AG20443 (cell line): ENCODE measurements at regions not wholly inside any gene's neighbourhood (a gene's known extent, or its start where the extent isn't known, plus 50 kb on each side); places are given as distances from the start of the nearest gene placed in this dataset.

ENCODE experiments used
- DNase-seq: peaks from one replicate; pipeline ENCODE4 v3.0.0; 2012; ENCODE audit warnings: low spot score, mixed read lengths

GRCh38 chr14:53896726-53897125, 59.9 kb downstream of the BMP4 start:
- no peak for DNase-seq

GRCh38 chr14:53894456-53894855, 62.2 kb downstream of the BMP4 start:
- DNase-seq, result peak; percentile 58

GRCh38 chr14:53893374-53893773, 63.3 kb downstream of the BMP4 start:
- no peak for DNase-seq

- DNase-seq, result no peak
These were observed 66.0 kb downstream of the BMP4 start for GRCh38 chr14:53890611-53891101.

- DNase-seq, result no peak
These were observed 67.9 kb downstream of the BMP4 start for GRCh38 chr14:53888535-53889386.

- DNase-seq, result no peak
These were observed 71.4 kb downstream of the BMP4 start for GRCh38 chr14:53885136-53885640.

GRCh38 chr14:53884601-53885000, 72.0 kb downstream of the BMP4 start:
- no peak for DNase-seq

- DNase-seq, result no peak
These were observed 72.9 kb downstream of the BMP4 start for GRCh38 chr14:53883739-53884138.

- DNase-seq, result no peak
These were observed 73.9 kb downstream of the BMP4 start for GRCh38 chr14:53882684-53883083.

- no peak for DNase-seq
These were observed 74.7 kb downstream of the BMP4 start for GRCh38 chr14:53881921-53882320.

GRCh38 chr14:53881161-53881871, 75.3 kb downstream of the BMP4 start:
- DNase-seq, result no peak

- no peak for DNase-seq
These were observed 75.9 kb downstream of the BMP4 start for GRCh38 chr14:53880761-53881160.

GRCh38 chr14:53879747-53880146, 76.9 kb downstream of the BMP4 start:
- no peak for DNase-seq

- DNase-seq, result no peak
These were observed 77.5 kb downstream of the BMP4 start for GRCh38 chr14:53879022-53879686.

- no peak for DNase-seq
These were observed 81.2 kb downstream of the BMP4 start for GRCh38 chr14:53875324-53875897.

GRCh38 chr14:53874704-53875103, 81.9 kb downstream of the BMP4 start:
- no peak for DNase-seq

- no peak for DNase-seq
These were observed 83.9 kb downstream of the BMP4 start for GRCh38 chr14:53872681-53873089.

GRCh38 chr14:53871951-53872350, 84.7 kb downstream of the BMP4 start:
- DNase-seq, result no peak

GRCh38 chr14:53871011-53871410, 85.6 kb downstream of the BMP4 start:
- DNase-seq, result no peak

GRCh38 chr14:53865711-53866110, 90.9 kb downstream of the BMP4 start:
- no peak for DNase-seq

GRCh38 chr14:53861781-53862180, 94.8 kb downstream of the BMP4 start:
- DNase-seq, result no peak

GRCh38 chr14:53858345-53858684, 98.3 kb downstream of the BMP4 start:
- DNase-seq, result no peak
